GM23338 (cell line): ENCODE measurements at regions not wholly inside any gene's neighbourhood (a gene's known extent, or its start where the extent isn't known, plus 50 kb on each side); places are given as distances from the start of the nearest gene placed in this dataset.

Experiments used
- ATAC-seq: fragments of 200-7000 bp; cut with Tn5 transposase; 3 replicates; pipeline ENCODE4 v1.9.1; 2020
- DNase-seq: peaks from one replicate; pipeline ENCODE4 v3.0.0-alpha.2; 2015; ENCODE audit warnings: low spot score
- H2AFZ ChIP-seq: fragments of 200-600 bp; sonication (generic); 2 replicates; pipeline ENCODE4 v1.8.0; 2016; ENCODE audit warnings: antibody characterized with exemption, mild to moderate bottlenecking, moderate library complexity
- H3F3A ChIP-seq: fragments of 200-600 bp; sonication (generic); replicated peaks from 2 replicates; pipeline ENCODE4 v1.8.0; 2017; ENCODE audit warnings: antibody characterized with exemption, mixed run types, low read depth
- H3K27ac ChIP-seq: fragments of 200-600 bp; sonication (generic); 2 replicates; pipeline ENCODE4 v1.6.1; 2016; ENCODE audit warnings: low read depth
- H3K27me3 ChIP-seq: fragments of 200-600 bp; sonication (generic); 2 replicates; pipeline ENCODE4 v1.8.0; 2016; ENCODE audit warnings: mild to moderate bottlenecking, mixed run types, moderate library complexity; ENCODE audit not compliant: insufficient read depth
- H3K36me3 ChIP-seq: fragments of 200-600 bp; sonication (generic); 2 replicates; pipeline ENCODE4 v1.8.0; 2016; ENCODE audit warnings: mild to moderate bottlenecking; ENCODE audit not compliant: insufficient read depth
- H3K4me1 ChIP-seq: fragments of 200-600 bp; sonication (generic); 2 replicates; pipeline ENCODE4 v1.8.0; 2016; ENCODE audit warnings: mild to moderate bottlenecking, moderate library complexity; ENCODE audit not compliant: insufficient read depth
- H3K4me2 ChIP-seq: fragments of 200-600 bp; sonication (generic); 2 replicates; pipeline ENCODE4 v1.7.1; 2017; ENCODE audit warnings: mixed run types
- H3K4me3 ChIP-seq: fragments of 200-600 bp; sonication (generic); 2 replicates; pipeline ENCODE4 v1.6.1; 2016; ENCODE audit warnings: mixed run types
- H3K79me2 ChIP-seq: fragments of 200-600 bp; sonication (generic); replicated peaks from 2 replicates; pipeline ENCODE4 v1.8.0; 2017; ENCODE audit warnings: mild to moderate bottlenecking; ENCODE audit not compliant: insufficient read depth
- H3K9me2 ChIP-seq: fragments of 200-600 bp; sonication (generic); 2 replicates; pipeline ENCODE4 v1.8.0; 2017; ENCODE audit not compliant: insufficient read depth
- H4K20me1 ChIP-seq: fragments of 200-600 bp; sonication (generic); replicated peaks from 2 replicates; pipeline ENCODE4 v1.8.0; 2017; ENCODE audit warnings: mild to moderate bottlenecking; ENCODE audit not compliant: insufficient read depth
- H3K27ac Mint-ChIP-seq: 2 replicates; pipeline ENCODE4 v1.8.0; 2020; ENCODE audit warnings: inconsistent platforms, mild to moderate bottlenecking, moderate library complexity, mixed read lengths
- H3K27me3 Mint-ChIP-seq: 3 replicates; pipeline ENCODE4 v1.8.0; 2022; ENCODE audit warnings: low read depth, mild to moderate bottlenecking, moderate library complexity, mixed read lengths, inconsistent platforms; ENCODE audit not compliant: insufficient read depth, poor library complexity
- H3K36me3 Mint-ChIP-seq: 3 replicates; pipeline ENCODE4 v1.8.0; 2021; ENCODE audit warnings: low read depth, mild to moderate bottlenecking, inconsistent platforms, moderate library complexity, mixed read lengths
- H3K4me1 Mint-ChIP-seq: 3 replicates; pipeline ENCODE4 v1.8.0; 2020; ENCODE audit warnings: mild to moderate bottlenecking, inconsistent platforms, mixed read lengths
- H3K4me3 Mint-ChIP-seq: 3 replicates; pipeline ENCODE4 v1.8.0; 2021; ENCODE audit warnings: moderate library complexity, mild to moderate bottlenecking, inconsistent platforms, mixed read lengths
- H3K9me3 Mint-ChIP-seq: 3 replicates; pipeline ENCODE4 v1.8.0; 2020; ENCODE audit warnings: moderate library complexity, mild to moderate bottlenecking, inconsistent platforms, mixed read lengths
- CREB1 ChIP-seq: fragments of 250-450 bp; sonication (Bioruptor Pico); IDR thresholded peaks from 2 replicates; pipeline ENCODE4 v1.5.0; 2020; ENCODE audit warnings: low read depth, mild to moderate bottlenecking, moderate library complexity
- EZH2 ChIP-seq: fragments of 200-600 bp; sonication (generic); IDR thresholded peaks from one replicate; pipeline ENCODE4 v1.8.0; 2017; ENCODE audit warnings: antibody characterized with exemption, mild to moderate bottlenecking, low read depth; ENCODE audit not compliant: unreplicated experiment
- EZH2phosphoT487 ChIP-seq: fragments of 200-600 bp; sonication (generic); IDR thresholded peaks from one replicate; pipeline ENCODE4 v1.8.1; 2018; ENCODE audit warnings: antibody characterized with exemption; ENCODE audit not compliant: unreplicated experiment
- JUNB ChIP-seq: IDR thresholded peaks from one replicate; pipeline ENCODE4 v1.6.1; 2016; ENCODE audit warnings: antibody characterized with exemption; ENCODE audit not compliant: unreplicated experiment
- NANOG ChIP-seq: IDR thresholded peaks from 2 replicates; pipeline ENCODE4 v1.6.1; 2016; ENCODE audit warnings: antibody characterized with exemption, borderline replicate concordance
- POLR2AphosphoS5 ChIP-seq: IDR thresholded peaks from 2 replicates; pipeline ENCODE4 v1.6.1; 2016; ENCODE audit warnings: antibody characterized with exemption, low read depth
- STAT1 ChIP-seq: IDR thresholded peaks from one replicate; pipeline ENCODE4 v1.6.1; 2016; ENCODE audit warnings: antibody characterized with exemption; ENCODE audit not compliant: unreplicated experiment
- ZNF114 ChIP-seq: fragments of 250-450 bp; sonication (Bioruptor Pico); IDR thresholded peaks from 2 replicates; pipeline ENCODE4 v1.5.0; 2020; ENCODE audit warnings: mild to moderate bottlenecking, moderate library complexity
- ZNF331 ChIP-seq: fragments of 250-450 bp; sonication (Bioruptor Pico); IDR thresholded peaks from 2 replicates; pipeline ENCODE4 v1.5.0; 2020; ENCODE audit warnings: low read depth, mild to moderate bottlenecking, moderate library complexity
- ZNF462 ChIP-seq: fragments of 250-450 bp; sonication (Bioruptor Pico); IDR thresholded peaks from 2 replicates; pipeline ENCODE4 v1.5.0; 2020; ENCODE audit warnings: mild to moderate bottlenecking, moderate library complexity
- TF ChIP-seq, protein P1 (sequence below): IDR thresholded peaks from 2 replicates; pipeline ENCODE4 v1.6.1; 2016; ENCODE audit warnings: antibody characterized with exemption
- TF ChIP-seq, protein P2 (sequence below): IDR thresholded peaks from one replicate; pipeline ENCODE4 v1.6.1; 2018; ENCODE audit warnings: antibody characterized with exemption; ENCODE audit not compliant: unreplicated experiment
- TF ChIP-seq, protein P3 (sequence below), 2 experiments: fragments of 200-600 bp in 1 of 2; sonication (generic) in 1 of 2; conservative IDR thresholded peaks; 2 replicates each; pipeline versions ENCODE4 v1.5.1 to v1.6.1; 2016 to 2017; ENCODE audit warnings: antibody characterized with exemption in 2 of 2, low read depth in 2 of 2, mild to moderate bottlenecking in 2 of 2, moderate library complexity in 1 of 2

DNA sequence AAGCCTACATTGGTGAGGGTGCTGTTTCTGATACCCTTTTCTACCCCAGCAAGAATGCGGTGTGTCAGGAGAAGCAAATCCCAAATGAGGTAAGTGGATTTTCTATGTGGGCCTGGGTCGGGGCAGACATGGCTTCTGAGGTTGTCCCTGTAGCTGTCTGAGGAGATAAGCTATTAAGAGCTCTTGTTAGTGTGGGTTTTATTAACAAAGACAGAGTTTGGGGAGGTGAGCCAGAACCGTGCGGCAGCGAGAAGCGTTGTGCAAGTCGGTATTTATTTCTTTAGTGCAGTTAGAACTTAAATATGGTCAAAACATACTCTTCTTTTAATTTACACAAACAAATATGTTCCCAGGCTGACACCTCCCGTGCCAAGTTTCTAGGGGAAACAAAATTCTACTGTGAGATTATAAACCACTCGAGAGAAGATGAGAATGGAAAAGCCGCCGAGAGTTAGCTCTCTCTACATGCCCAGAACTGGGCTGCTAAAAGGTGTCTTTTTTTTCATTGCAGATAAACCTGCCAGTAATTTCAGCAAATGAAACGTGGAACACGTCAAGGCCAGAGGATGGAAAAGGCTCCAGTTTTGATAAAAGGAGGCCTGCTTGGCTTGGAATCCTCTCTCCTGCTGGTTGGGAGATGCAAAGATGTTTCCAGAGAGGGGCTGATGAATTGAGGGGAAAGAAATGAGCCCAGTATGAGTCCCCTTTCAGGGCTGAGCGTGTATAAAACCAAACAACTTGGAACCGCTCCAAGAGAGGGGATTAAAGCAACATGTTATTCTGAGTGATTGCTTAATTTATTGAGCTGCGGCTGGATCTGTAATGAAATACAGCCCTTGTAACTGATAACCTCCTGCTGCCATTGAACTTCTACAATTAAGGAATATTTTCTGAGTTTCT is 254.6 kb downstream of the MRTFB start:
- no peak overlapping the region for H3K4me2 ChIP-seq
- Mint-ChIP-seq H3K27me3 (peaks cover 5% of the 10 kb centered on the region), H3K4me1 (peaks cover 15% of the 10 kb centered on the region), H3K9me3 (peaks cover 12% of the 10 kb centered on the region; the same call in 2 of the 3 replicates), H3K36me3 (peaks cover 30% of the 10 kb centered on the region), H3K27ac (0 out of 2 replicates have a peak overlapping the region, but pooled peaks have one; percentile 60), H3K4me3 (no peak overlapping the region)
- DNase-seq (no peak), ATAC-seq (no peak)
- H3K9me2 ChIP-seq: no peaks in the 10 kb centered on the region
- no peaks in the 10 kb centered on the region for H3K4me1 ChIP-seq
- TF ChIP-seq EZH2 (no peak), ZNF462 (no peak), NANOG (no peak), EZH2phosphoT487 (no peak), JUNB (no peak), STAT1 (no peak), CREB1 (CRISPR knock-in tag) (no peak), ZNF114 (CRISPR knock-in tag) (no peak), POLR2AphosphoS5 (no peak), ZNF331 (CRISPR knock-in tag) (no peak)
- TF ChIP-seq, protein P1, sequence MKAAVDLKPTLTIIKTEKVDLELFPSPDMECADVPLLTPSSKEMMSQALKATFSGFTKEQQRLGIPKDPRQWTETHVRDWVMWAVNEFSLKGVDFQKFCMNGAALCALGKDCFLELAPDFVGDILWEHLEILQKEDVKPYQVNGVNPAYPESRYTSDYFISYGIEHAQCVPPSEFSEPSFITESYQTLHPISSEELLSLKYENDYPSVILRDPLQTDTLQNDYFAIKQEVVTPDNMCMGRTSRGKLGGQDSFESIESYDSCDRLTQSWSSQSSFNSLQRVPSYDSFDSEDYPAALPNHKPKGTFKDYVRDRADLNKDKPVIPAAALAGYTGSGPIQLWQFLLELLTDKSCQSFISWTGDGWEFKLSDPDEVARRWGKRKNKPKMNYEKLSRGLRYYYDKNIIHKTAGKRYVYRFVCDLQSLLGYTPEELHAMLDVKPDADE: no peak
- TF ChIP-seq, protein P2, sequence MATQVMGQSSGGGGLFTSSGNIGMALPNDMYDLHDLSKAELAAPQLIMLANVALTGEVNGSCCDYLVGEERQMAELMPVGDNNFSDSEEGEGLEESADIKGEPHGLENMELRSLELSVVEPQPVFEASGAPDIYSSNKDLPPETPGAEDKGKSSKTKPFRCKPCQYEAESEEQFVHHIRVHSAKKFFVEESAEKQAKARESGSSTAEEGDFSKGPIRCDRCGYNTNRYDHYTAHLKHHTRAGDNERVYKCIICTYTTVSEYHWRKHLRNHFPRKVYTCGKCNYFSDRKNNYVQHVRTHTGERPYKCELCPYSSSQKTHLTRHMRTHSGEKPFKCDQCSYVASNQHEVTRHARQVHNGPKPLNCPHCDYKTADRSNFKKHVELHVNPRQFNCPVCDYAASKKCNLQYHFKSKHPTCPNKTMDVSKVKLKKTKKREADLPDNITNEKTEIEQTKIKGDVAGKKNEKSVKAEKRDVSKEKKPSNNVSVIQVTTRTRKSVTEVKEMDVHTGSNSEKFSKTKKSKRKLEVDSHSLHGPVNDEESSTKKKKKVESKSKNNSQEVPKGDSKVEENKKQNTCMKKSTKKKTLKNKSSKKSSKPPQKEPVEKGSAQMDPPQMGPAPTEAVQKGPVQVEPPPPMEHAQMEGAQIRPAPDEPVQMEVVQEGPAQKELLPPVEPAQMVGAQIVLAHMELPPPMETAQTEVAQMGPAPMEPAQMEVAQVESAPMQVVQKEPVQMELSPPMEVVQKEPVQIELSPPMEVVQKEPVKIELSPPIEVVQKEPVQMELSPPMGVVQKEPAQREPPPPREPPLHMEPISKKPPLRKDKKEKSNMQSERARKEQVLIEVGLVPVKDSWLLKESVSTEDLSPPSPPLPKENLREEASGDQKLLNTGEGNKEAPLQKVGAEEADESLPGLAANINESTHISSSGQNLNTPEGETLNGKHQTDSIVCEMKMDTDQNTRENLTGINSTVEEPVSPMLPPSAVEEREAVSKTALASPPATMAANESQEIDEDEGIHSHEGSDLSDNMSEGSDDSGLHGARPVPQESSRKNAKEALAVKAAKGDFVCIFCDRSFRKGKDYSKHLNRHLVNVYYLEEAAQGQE: no peak
- TF ChIP-seq, protein P3, sequence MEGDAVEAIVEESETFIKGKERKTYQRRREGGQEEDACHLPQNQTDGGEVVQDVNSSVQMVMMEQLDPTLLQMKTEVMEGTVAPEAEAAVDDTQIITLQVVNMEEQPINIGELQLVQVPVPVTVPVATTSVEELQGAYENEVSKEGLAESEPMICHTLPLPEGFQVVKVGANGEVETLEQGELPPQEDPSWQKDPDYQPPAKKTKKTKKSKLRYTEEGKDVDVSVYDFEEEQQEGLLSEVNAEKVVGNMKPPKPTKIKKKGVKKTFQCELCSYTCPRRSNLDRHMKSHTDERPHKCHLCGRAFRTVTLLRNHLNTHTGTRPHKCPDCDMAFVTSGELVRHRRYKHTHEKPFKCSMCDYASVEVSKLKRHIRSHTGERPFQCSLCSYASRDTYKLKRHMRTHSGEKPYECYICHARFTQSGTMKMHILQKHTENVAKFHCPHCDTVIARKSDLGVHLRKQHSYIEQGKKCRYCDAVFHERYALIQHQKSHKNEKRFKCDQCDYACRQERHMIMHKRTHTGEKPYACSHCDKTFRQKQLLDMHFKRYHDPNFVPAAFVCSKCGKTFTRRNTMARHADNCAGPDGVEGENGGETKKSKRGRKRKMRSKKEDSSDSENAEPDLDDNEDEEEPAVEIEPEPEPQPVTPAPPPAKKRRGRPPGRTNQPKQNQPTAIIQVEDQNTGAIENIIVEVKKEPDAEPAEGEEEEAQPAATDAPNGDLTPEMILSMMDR (conservative IDR thresholded peaks at IDR 0.05; ENCODE audit: low read depth in 2 of 2): no peak
- H3K27me3 ChIP-seq: no peaks in the 10 kb centered on the region
- 0 out of 2 replicates have a peak, but pooled peaks cover 5% of the 10 kb centered on the region for H3K36me3 ChIP-seq
- H3K79me2 ChIP-seq: peaks cover 9% of the 10 kb centered on the region
- H2AFZ ChIP-seq: no peak overlapping the region
- no peak overlapping the region for H3K4me3 ChIP-seq
- H3F3A ChIP-seq: no peaks in the 10 kb centered on the region
- H4K20me1 ChIP-seq: no peaks in the 10 kb centered on the region
- 0 out of 2 replicates have a peak overlapping the region, but pooled peaks have one; percentile 50 for H3K27ac ChIP-seq
